Umbilical cord (tissue), 1 donor: ENCODE measurements at regions not wholly inside any gene's neighbourhood (a gene's known extent, or its start where the extent isn't known, plus 50 kb on each side); places are given as distances from the start of the nearest gene placed in this dataset.

ENCODE experiments used
- DNase-seq: peaks from one replicate; pipeline ENCODE4 v3.0.0-alpha.2; 2015; ENCODE audit warnings: low spot score

DNA sequence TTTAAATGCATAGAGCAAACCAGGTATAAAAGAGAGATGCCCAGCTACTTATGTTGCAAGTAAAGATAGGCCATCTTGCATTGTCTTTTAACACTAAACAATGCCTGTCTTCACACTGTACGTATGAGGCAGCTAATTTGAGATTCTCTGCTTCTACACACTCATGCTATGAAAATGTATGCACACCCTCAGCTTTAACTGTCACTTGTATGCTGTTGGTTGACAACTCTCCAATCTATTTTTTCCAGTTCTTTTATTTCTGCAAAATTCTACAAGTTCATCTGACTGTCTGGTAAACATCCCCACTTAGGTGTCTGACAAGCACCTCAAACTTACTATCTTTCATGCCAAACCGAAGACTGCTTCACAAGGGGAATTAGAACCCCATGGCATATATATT is 131.7 kb upstream of the SOX9 start:
- DNase-seq, result no peak

DNA sequence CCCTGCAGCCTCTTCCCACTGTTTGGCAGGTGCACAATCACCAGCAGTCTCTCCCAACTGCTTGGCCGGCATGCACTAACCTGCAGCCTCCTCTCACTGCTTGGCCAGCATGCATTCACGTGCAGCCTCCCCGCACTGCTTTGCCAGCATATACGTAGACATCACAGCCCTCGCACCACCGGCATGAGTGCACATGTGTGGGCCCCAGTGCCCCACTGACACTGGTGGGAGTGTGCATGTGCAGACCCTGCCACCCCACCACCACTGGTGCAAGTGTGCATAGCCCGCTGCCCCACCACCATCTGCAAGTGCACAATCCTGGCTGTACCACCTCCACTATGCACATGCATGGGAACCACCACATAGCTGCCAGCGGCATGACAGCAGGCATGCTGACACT is 127.5 kb upstream of the SOX9 start:
- DNase-seq, result no peak

DNA sequence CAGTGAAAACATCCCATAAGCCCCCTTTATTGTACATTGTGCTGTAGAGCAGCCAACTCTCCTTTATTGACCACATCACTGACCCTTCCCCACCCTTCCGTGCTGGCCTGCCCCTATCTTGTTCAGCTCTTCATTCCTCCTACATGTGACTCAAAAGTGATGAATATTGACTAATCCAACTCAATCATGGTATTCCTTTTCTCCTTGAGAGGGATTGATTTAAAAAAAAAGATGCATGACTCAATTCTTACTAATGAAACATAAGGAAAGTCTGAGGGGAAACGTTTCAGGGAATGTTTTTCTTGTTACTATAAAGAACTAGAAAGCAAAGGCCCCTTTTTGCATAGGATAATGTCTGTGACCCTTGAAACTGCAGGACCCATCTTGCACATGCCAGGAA is 125.2 kb upstream of the SOX9 start:
- no peak for DNase-seq

DNA sequence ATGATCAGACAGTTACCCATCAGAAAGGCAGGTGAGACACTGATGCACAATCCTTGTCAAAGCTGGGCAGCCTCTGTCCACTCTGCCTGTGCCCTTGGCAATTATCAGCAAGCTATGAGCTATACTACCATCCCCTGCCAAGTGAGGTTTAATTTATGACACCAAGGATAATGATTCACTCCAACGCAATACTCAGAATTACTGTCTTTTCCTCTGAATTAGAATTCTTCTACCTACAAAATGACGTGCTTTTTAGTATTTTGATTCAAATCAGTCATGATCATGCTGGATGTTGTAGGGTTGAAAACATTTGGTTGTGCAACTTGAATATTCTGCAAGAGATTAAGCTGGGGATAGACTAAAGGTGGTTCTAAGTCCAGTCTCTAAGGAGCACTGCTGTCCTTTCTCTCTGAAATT is 116.8 kb upstream of the SOX9 start:
- no peak for DNase-seq

DNA sequence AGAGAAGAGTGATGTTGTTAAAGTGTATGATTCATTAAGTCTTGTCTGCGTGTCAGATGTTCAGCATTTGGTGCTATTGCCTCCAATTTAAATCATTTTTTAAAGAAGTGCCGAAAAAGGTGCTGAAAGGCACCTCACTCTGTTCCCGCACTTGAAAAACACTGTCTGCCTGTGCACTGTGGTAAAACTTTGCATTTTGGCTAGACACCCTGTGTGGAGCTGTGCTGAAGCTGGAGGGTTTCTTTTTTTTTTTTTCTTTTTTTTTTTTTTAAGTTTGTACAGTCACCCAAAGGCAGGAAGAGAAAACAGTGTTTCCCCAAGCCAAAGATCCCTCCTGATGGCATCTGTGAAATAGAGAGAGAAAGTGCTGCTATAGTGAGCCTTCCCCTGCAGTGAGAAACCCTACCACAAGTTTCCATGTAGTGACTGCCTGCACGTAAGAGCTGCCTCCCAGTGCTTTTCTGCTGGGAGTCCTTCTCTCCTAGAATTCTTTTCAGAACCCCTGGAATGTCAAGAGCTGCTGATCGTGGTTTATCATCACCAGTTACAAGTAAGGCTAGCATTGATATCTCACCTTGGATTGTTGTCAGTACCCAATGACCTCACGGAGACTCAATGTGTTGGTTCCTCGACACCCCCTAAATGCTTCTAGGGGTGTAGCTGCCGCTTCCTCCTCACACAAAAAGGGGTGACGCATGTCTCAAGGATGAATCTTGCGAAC is 116.0 kb upstream of the SOX9 start:
- no peak for DNase-seq

DNA sequence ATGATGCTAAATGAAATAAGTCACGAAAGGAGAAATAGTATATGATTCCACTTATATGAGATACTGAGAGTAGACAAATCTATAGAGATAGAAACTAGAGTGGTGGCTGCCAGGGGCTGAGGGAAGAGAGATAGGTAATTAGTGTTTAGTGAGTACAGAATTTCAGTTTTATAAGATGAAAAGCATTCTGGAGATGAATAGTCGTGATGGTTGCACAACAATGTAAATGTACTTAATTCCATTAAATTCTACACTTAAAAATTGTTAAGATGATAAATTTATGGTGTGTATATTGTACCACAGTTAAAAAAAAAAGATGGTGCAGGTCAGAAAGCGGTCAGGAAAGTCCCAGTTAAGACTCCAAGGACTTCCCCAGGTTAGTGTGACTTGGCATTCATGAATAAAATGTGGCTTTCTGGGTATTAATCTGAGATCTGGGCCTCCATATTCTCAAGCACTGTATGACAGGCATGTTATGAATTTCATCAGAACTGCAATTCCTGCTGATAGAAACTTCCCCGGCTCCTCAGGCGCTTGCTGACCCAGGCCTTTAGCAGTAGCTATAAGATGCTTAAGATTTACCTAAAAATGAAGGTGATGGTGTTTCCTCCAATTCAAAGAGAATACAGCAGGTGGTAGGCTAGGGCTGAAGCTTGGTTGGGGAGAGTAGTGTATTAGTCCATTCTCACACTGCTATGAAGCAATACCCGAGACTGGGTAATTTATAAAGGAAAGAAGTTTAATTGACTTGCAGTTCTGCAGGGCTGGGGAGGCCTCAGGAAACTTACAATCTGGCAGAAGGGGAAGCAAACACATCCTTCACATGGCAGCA is 115.3 kb upstream of the SOX9 start:
- no peak for DNase-seq

DNA sequence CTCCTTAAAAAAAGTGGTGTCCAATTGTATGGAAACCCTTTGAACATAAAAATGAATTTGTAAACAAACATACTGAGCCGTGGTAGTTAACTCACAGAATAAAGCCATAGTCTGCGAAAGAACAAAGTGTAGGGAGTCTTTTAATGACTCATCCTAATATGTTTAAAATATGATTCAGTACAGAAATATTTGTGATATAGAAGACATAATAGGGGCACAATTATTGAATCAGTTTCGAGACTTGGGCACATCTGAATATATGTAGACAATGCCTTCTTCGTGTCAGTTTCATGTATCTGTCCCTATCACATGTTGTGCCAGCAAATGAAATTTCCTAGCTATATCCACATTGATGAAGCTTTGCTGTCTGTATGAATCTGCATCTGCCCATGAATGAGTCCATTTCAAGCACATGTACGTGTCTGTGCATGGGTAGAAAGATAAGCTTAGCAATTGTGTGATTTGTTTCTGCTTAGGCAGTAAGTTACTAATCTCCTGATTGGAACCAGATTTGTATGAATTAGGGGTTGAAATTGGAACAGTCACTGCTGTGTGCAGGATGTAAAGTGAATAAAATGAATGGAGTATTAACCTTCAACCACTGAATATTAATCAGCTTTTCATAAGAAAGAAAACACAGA is 112.5 kb upstream of the SOX9 start:
- DNase-seq, result no peak

DNA sequence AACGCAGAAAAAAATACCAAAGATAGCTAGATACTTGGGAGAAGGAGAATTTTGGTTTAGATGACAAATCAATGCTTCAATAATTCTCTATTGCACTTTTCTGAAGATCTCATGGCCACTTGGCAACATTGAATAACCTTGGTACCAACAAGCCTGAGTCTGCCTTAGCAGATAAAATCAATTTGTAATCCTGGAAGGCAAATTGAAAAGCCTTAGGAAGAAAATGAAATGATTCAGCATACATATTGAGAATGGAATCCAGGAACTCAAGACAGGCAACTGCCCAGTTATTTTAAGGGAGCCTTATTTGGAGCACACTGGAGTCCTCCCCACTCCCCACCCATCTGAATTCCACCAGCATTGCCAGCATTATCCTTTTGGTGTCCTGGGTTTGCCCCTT is 109.3 kb upstream of the SOX9 start:
- DNase-seq, result no peak

DNA sequence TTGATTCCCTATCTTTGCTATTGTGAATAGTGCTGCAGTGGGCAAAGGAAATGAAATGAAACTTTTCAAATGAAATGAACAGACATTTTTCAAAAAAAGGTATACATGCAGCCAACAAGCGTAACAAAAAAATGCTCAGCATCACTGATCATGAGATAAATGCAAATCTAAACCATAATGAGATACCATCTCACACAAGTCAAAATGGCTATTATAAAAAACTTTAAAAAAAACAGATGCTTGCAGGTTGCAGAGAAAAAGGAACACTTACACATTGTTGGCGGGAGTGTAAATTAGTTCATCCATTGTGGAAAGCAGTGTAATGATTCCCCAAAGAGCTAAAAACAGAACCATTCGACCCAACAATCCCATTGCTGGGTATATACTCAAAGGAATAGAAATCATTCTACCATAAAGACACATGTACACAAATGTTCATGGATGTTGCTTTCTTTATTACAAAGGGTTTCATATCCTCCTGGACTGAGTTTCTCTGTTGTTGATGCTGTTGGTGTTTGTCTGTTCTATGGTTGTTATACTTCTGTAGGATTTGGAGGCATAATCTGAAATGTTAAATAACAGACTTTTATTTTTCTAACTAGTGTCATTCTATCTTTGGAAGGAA is 99.3 kb upstream of the SOX9 start:
- no peak for DNase-seq

DNA sequence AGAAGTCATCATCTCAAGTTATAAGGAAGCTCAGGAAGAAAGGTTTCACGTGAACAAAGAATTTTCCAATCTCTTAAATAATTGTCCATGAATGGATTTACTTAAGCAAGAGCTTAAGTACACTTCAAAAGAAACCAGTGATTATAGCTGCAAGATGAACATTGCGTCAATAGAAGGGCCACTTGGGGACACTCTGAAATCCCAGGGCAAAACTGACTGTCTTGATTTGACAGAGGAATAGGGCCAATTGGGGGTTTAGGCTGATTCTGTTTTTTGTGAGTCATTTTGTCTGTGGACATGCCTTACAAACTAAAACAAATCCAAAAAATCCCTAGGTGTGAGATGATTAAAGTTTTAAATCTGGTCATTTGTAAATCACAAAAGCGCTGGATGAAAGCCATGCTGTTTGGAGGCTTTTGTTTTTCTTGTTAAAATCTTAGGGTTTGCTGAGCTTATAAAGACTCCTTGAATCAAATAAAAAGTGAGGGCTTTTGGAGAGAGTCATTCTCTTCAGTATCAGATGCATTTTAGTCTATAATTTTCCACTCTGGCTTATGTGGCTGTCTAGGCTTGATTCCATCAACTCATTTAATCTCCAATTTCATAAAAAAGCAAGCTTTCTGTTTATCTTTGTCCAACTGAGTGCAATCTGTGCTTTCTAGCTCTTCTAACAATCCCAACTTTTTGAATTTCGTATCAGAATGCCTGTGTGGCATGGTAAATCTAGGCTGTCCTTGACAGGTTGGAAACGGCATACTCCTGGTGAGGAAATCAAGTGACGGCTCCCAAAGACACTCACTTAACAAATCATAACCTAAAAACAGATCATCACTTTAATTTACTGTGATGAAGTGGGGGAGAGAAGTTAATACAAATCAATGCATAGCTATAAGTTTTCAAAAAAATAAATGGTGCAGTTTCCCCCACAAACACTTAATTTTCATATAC is 98.2 kb upstream of the SOX9 start:
- peak; percentile 32 for DNase-seq

DNA sequence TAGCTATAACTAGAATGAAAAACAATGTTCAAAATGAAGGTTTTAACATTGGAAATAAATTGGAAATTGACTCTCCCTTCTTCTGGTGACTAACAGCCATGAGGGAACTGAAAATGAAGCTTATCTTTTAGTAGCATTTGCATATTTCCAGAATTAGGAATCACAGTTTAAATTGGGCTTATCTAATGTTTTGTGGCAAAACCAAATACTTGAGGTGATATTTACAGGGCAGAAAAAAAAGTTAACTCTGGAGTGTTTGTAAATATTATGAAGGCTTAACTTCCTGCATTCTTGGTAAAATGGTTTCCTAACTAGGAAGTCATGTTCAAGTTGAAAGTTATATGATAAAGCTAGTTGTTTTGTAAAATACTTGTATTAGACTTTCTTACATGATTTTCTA is 96.4 kb upstream of the SOX9 start:
- no peak for DNase-seq

DNA sequence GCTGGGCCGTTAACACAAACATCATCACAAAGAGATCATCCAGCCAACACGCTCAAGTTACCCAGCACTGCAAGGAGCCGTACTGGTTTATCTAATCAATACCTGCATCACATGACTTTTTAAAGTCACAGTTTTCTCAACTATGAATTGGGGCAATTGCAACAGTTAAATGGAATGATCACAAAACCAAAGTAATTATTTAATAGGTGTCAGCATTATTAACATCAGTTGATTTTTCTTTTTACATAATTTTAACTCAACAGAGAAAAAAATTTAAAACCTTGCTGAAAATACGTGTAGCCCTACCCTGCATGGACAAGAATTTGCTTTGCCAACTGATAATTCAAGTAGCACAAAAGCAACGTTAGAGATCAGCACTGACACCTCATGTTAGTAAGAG is 95.7 kb upstream of the SOX9 start:
- no peak for DNase-seq

DNA sequence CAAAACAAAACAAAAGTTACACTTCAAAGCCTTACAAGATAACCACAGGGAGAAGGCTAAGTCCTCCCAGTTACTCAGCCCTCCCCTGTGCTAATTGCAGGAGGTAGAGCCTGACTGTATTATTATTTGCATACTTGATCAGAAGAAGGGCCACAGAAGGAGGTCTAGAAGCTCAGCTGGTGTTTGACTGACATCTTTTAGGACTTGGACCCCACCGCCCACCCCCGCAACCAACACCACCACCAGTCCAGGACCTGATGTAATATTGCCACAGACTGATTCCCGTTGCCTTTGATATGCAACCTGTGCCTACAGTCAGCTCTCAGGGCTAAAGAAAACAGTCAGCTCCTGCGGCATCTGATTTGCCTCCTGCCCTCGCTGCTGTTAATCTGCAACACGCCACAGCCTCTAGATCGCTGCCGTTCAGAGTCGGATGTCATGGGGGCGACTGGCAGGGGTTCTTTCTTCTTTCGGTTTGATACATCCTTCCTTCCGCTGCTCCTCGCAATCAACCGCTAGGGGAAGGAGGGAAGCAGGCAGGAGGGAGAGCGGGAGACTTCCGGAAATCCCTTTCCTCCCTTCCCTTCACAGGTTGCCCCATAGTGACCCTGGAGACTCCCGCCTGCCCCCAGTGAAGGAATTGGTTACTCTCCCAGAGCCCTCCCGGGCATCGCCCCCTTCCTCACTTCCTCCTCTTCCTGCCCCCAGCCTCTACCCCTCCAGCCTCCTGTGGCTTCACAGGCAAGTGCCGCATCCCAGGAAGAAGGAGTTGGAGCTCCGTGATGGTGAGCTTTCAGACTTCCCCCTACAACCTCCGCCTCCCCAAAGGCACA is 90.5 kb upstream of the SOX9 start:
- DNase-seq, result peak; percentile 64

DNA sequence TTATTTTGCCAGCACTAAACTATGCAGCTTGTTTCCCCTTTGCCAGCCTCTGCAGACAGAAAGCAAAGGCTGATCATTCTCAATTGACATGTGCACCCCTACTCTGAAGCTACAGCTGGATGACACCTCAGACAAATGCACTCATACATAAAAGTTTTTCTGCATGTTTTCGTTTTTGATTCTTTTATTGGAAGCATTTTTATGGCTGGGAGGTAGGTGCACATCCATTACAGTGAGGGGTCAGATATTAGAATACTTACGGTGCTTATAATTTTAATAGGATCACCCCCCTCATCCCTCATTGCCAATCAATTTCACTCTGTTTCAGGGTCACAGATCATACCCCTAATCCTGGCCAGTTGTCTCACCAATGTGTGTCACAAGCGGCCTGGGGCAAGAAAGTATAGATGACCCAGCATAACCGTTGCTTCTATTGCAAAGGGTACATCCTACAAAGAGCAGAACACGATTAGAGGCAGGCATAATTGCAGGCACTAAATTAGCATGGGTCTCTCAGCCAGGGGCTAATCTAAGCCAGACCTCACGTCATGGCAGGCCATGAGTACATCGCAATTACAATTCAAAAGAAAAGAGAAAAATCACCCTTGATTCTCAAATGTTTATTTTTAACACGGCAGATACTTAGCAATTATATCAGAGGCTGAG is 89.5 kb upstream of the SOX9 start:
- DNase-seq, result no peak

DNA sequence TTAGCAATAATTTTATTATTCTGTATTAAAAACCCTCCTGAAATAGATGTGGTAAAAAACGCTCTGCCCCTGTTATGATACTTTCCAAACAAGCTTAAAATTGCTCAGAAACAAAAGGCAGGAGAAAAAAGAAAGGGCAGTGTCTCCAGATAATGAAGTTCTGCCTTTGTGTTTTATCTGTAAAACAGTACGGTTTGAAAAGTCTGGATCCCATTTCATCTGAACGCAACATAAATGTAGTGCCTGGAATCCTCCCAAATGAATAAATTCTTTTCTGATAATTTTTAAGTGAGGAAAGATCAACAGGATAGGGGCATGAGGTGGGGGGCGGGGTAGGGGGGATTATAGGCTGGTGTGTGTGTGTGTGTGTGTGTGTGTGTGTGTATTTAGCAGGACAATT is 87.5 kb upstream of the SOX9 start:
- no peak for DNase-seq

DNA sequence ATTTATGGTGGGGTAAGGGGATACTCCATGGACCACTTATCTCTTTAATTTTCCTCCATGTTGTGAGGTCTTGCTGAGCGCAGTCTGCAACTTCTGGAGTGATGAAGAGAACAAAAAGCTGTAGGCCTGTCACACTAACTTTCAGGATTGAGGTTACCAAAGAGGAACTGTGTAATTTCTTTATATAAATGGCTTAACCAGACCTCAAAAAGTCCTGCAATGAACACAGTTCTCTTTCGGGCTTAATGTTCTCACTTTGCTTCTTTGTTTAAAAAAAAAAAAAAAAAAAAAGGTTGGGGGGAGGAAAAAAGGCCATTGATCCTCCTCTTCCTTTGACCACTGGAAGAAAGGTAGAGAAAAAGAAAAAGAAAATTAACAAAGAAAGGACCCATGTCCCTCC is 86.8 kb upstream of the SOX9 start:
- no peak for DNase-seq

DNA sequence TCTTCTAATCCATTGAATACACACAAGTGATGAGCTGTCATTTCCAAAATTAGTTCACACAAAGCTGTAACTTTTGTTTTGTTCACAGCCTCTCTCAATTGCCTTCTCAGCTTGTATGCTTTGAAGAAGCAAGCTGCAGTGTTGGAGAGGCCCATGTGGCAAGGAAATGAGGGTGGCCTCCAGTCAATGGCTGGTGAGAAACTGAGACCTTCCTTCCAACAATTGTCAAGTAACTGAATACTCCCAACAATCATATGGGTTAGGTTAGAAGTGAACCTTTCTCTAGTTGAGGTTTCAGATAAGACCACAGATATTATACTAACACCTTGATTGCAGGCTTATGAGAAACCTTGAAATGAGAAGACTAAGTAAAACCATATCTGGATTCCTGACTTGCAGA is 82.4 kb upstream of the SOX9 start:
- no peak for DNase-seq

DNA sequence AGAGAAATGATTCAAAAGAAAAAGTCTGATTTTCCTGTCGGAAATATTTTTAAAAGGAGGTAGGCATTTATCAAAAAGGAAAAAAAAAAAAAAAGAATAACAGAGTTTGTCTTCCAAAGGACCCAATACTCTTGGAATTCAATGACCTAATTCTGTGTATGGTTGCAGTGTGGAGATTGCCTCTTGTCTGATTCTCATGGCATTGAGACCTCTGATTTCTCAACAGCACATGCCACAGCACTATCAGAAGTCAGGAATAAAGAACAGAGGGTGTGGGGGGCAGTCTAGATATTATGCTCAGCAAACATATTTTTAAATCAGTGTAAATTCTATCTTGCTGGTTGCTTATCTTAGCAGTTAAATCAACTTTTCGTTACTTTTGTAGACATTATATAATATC is 81.3 kb upstream of the SOX9 start:
- no peak for DNase-seq

DNA sequence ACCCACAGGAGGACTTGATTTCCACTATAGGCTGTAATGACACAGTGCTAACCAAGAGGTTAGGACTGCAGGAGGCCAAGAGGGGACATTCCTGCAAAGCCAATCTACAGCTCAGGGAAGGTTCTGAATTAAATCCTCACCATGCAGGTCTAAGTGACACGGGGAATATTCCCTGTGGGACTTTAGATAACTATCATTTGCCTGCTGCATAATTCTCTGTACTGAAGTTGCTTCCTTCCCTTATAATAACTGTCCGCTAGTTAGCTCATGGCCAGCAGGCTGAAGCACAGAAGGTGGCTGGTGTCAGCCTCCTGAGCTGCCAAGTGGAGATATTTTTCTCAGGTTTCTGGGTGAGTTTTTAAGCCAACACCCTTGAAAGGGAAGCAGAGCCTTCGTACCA is 74.6 kb upstream of the SOX9 start:
- DNase-seq, result no peak
